SK-N-MC (cell line): ENCODE measurements at regions not wholly inside any gene's neighbourhood (a gene's known extent, or its start where the extent isn't known, plus 50 kb on each side); places are given as distances from the start of the nearest gene placed in this dataset.

Experiments used
- EZH2 ChIP-seq: fragments of 200-600 bp; sonication (generic); IDR thresholded peaks from one replicate; pipeline ENCODE4 v1.6.1; 2017; ENCODE audit warnings: antibody characterized with exemption
- POLR2AphosphoS5 ChIP-seq: IDR thresholded peaks from 2 replicates; pipeline ENCODE4 v1.6.1; 2012; ENCODE audit warnings: mild to moderate bottlenecking, low read depth, low read length, borderline replicate concordance

DNA sequence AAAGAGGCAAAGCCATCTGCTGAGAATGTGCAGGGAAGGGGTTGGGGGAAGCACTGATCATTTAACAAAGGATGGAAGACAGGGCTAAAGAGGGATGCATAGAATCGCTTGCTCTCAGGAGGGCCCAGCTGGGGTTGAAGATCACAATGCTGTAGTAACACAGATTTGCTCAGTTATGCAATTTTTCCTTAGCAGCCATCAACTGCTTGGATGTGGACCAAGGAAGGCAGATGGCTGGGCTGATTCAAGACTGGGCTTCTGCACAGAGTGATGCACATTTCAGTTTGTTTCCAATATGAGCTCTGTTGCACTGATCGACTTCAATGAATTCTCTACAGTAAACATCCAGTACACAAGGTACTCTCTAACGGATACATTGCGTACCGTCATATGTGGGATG is 127.8 kb upstream of the TBL1X start:
- no peak for TF ChIP-seq POLR2AphosphoS5
- no peak for TF ChIP-seq EZH2
